Body of pancreas (tissue), 4 donors: ENCODE measurements at regions not wholly inside any gene's neighbourhood (a gene's known extent, or its start where the extent isn't known, plus 50 kb on each side); places are given as distances from the start of the nearest gene placed in this dataset.

Source experiments
- CTCF ChIP-seq, 7 experiments: fragments of 450-650 bp in 4 of 7; fragments of 200-600 bp in 3 of 7; sonication (generic) in 3 of 7; IDR thresholded peaks; one replicate each; pipeline ENCODE4 v1.5.1; 2016 to 2019; ENCODE audit warnings: antibody characterized with exemption in 7 of 7
- POLR2A ChIP-seq, 3 donors: fragments of 450-650 bp; IDR thresholded peaks; one replicate each; pipeline ENCODE4 v1.6.1; 2016; ENCODE audit warnings: antibody characterized with exemption in 3 of 3, mild to moderate bottlenecking in 2 of 3

DNA sequence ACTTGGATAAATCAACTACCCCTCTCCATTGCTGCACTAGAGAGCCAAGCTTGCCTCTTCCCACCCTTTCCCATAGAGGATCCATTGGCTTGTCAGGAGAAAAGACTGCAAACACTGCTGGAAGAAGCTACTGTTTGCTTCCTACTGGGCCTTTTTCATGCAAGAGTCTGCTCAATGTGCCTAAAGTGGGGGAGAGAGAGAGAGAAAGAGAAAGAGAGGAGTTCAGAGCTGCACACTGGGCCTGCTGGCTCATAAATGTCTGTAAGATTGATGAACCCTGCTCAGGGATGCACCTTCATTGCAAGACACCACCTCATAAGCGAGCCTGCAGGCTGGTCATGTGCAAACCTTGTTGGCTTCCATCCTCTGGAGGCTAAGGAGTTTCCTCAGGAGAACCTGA, 269.4 kb downstream of the ZNF608 start:
- TF ChIP-seq CTCF (IDR thresholded peaks at IDR 0.05): no peak
- TF ChIP-seq POLR2A (IDR thresholded peaks at IDR 0.05): no peak
